PC-9 (cell line): ENCODE measurements at regions not wholly inside any gene's neighbourhood (a gene's known extent, or its start where the extent isn't known, plus 50 kb on each side); places are given as distances from the start of the nearest gene placed in this dataset.

ENCODE experiments used
- EZH2 ChIP-seq: fragments of 200-600 bp; sonication (generic); IDR thresholded peaks from 2 replicates; pipeline ENCODE4 v1.8.0; 2017; ENCODE audit warnings: antibody characterized with exemption, low read depth
- TF ChIP-seq, protein P1 (sequence below): fragments of 200-600 bp; sonication (generic); conservative IDR thresholded peaks from 2 replicates; pipeline ENCODE4 v1.6.1; 2017; ENCODE audit warnings: mixed run types, antibody characterized with exemption, mild to moderate bottlenecking, moderate library complexity

DNA sequence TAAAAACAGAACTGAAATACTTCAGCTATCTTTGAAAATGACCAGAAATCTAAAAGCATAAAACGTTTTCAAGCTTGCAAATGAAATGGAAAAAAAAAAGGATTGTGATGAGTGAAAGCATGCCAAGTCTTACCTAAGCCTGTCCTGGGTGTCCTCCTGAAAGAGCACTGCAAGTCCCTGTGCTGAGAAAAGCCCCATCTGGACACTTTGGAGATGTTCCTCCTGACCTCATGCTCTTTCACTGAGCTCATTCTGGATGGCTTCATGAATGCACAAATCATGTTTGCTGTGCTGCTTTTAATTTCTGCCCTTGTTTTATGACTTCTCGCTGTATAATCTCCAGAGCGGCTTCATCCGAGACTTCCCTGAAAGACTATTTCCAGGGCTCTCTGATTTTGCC is 136.0 kb downstream of the SOD2 start:
- TF ChIP-seq, protein P1, sequence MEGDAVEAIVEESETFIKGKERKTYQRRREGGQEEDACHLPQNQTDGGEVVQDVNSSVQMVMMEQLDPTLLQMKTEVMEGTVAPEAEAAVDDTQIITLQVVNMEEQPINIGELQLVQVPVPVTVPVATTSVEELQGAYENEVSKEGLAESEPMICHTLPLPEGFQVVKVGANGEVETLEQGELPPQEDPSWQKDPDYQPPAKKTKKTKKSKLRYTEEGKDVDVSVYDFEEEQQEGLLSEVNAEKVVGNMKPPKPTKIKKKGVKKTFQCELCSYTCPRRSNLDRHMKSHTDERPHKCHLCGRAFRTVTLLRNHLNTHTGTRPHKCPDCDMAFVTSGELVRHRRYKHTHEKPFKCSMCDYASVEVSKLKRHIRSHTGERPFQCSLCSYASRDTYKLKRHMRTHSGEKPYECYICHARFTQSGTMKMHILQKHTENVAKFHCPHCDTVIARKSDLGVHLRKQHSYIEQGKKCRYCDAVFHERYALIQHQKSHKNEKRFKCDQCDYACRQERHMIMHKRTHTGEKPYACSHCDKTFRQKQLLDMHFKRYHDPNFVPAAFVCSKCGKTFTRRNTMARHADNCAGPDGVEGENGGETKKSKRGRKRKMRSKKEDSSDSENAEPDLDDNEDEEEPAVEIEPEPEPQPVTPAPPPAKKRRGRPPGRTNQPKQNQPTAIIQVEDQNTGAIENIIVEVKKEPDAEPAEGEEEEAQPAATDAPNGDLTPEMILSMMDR: no peak
- no peak for TF ChIP-seq EZH2
